NB4 (cell line): ENCODE measurements at regions not wholly inside any gene's neighbourhood (a gene's known extent, or its start where the extent isn't known, plus 50 kb on each side); places are given as distances from the start of the nearest gene placed in this dataset.

Experiments
- MYC ChIP-seq: IDR thresholded peaks from 2 replicates; pipeline ENCODE4 v1.6.1; 2011; ENCODE audit warnings: low read depth, low read length
- POLR2A ChIP-seq: IDR thresholded peaks from 2 replicates; pipeline ENCODE4 v1.6.1; 2011; ENCODE audit warnings: mild to moderate bottlenecking; ENCODE audit not compliant: insufficient read length; ENCODE audit errors: extremely low read depth
- TF ChIP-seq, protein P1 (sequence below): IDR thresholded peaks from one replicate; pipeline ENCODE4 v1.5.1; 2012; ENCODE audit warnings: low read depth, low read length
- TF ChIP-seq, protein P2 (sequence below): IDR thresholded peaks from 2 replicates; pipeline ENCODE4 v1.6.1; 2011; ENCODE audit warnings: low read depth, low read length

DNA sequence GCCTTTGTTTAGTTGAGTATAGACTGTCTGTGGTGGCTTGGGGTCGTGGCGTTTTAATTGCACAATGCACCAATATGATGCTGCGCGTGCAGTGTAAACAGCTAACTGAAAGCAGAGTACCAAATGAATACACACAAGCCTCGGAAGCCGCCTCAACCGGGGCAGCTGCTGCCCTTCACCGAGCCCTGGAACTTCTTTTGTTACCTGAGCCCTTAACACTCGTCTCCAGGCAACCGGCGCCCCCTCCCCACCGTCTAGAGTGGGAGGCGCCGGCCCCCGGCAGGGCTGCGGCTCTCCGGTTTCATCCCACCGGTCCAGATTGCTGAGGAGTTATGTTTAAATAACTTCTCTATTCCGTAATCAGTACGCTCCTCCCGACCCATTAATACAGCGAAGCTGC lies 173.2 kb upstream of the TBL1X start:
- TF ChIP-seq POLR2A, result no peak
- TF ChIP-seq, protein P1, sequence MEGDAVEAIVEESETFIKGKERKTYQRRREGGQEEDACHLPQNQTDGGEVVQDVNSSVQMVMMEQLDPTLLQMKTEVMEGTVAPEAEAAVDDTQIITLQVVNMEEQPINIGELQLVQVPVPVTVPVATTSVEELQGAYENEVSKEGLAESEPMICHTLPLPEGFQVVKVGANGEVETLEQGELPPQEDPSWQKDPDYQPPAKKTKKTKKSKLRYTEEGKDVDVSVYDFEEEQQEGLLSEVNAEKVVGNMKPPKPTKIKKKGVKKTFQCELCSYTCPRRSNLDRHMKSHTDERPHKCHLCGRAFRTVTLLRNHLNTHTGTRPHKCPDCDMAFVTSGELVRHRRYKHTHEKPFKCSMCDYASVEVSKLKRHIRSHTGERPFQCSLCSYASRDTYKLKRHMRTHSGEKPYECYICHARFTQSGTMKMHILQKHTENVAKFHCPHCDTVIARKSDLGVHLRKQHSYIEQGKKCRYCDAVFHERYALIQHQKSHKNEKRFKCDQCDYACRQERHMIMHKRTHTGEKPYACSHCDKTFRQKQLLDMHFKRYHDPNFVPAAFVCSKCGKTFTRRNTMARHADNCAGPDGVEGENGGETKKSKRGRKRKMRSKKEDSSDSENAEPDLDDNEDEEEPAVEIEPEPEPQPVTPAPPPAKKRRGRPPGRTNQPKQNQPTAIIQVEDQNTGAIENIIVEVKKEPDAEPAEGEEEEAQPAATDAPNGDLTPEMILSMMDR, result no peak
- TF ChIP-seq, protein P2, sequence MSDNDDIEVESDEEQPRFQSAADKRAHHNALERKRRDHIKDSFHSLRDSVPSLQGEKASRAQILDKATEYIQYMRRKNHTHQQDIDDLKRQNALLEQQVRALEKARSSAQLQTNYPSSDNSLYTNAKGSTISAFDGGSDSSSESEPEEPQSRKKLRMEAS, result no peak
- no peak for TF ChIP-seq MYC
